GM18870 (cell line): ENCODE measurements at regions not wholly inside any gene's neighbourhood (a gene's known extent, or its start where the extent isn't known, plus 50 kb on each side); places are given as distances from the start of the nearest gene placed in this dataset.
A peak's percentile ranks its signal among the peaks of the same experiment; 100 is the strongest.
"Not testable (repeated sequence)": the region's sequence is repeated elsewhere in the genome, so short reads cannot be mapped to it uniquely, and the experiment has no call there.

Source experiments
- ATAC-seq: cut with Tn5 transposase; IDR thresholded peaks from one replicate; pipeline ENCODE4 v1.9.1; 2021; ENCODE audit warnings: moderate library complexity; ENCODE audit not compliant: unreplicated experiment

DNA sequence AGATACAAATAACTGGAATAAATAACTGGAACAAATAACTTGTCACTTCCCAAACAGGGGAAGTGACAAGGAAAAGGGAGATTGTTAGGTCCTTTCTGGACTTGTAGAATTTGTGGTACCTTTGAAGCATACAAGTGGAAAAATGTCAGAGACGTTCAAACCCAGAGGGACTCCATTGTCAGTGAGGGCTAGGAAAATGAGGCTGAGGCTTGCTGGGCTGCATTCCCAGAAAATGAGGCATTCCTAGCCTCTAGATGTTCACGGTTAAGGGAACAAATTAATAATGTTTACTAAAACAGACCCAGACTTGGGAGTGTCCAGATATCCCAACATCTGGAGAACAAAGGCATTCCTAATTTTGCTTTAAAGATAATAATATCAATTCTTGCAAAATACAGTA lies 1158.0 kb downstream of the PCDH9 start:
- ATAC-seq, result not testable (repeated sequence)

DNA sequence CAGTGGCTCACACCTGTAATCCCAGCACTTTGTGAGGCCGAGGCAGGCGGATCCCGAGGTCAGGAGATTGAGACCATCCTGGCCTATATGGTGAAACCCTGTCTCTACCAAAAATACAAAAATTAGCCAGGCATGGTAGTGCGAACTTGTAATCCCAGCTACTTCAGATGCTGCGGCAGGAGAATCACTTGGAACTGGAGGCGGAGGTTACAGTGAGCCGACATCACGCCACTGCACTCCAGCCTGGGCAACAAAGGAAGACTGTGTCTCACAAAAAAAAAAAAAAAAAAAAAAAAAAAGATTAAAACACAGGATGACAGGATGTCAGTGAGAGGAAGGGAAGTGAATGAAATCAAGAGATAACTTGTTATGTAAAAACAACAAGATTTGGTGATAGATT lies 1158.5 kb downstream of the PCDH9 start:
- ATAC-seq, result no peak

DNA sequence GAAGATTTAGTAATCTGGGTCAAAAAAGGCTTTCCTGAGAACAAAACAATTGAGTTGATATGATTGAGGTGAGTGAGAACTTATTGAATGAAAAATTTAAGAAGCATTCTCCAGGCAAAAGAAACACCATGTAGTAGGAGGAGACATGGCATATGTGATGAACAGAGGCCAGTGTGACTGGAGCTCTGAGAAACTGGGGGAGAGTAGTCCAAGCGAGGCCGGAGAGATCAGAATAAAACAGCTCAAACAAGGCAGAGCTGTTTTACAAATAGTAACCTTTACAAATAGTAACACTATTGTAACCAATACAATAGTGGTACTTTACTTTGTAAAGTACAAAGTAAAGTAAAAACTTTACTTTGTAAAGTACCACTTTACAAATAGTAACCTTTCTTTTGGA lies 1159.1 kb downstream of the PCDH9 start:
- no peak for ATAC-seq

DNA sequence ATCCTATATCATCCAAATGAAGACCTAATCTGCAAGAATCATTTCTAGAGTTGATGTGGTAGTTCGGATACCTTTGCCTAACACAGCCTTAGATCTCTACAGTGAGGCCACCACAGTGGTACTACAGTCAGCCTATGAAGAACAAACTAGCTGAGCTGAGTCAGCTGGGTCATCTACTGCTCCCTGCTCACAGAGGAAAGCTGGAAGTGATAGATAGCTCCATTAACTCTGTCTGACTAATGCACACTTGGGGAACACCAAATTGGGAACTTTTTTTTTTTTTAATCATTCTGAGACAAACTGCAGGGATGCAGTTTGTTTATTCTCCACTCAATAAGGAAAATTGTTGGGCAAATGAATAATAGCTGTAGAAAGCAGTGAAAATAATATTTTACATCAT lies 1160.6 kb downstream of the PCDH9 start:
- no peak for ATAC-seq

DNA sequence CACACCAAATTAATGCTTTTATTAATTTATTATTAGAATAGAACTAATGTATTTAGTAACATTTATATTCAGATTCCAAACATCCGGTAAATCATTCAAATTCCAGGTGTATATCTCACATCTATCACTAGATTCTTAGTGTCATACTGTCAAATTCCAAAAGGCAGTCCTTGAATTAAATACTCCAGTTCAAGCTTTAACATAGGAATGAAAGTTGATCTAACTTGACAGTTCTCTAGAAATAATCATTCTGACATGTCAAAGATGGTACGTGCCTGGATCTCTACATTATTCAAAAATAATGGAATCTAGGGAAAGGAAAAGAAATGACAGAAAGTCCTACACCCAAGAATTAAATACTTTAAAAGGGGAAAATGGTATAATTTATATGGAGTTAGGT lies 1161.5 kb downstream of the PCDH9 start:
- no peak for ATAC-seq

DNA sequence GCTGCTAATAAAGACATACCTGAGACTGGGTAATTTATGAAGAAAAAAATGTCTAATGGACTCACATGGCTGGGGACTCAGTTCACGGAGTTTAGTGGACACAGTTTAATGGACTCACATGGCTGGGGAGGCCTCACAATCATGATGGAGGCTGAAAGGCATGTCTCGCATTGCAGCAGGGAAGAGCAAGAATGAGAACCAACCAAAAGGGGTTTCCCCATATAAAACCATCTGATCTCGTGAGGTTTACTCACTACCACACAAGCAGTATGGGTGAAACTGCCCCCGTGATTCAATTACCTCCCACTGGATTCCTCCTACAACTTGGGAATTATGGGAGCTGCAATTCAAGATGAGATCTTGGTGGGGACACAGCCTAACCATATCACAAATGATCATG lies 1181.2 kb downstream of the PCDH9 start:
- ATAC-seq, result no peak

DNA sequence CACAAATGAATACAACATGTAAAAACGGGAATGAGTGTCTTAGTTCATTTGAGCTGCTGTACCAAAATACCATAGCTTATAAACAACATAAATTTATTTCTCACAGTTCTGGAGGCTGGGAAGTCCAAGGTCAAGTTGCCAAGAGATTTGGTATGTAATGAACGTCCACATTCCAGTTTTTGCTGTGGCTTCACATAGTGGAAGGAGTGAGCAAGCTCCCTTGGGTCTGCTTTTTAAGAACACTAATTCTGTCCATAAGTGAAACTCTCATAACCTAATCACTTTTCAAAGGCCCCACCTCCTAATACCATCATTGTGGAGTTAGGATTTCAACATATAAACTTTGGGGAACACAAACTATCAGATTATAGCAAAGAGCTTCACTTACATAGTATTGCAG lies 1189.6 kb downstream of the PCDH9 start:
- ATAC-seq, result no peak

DNA sequence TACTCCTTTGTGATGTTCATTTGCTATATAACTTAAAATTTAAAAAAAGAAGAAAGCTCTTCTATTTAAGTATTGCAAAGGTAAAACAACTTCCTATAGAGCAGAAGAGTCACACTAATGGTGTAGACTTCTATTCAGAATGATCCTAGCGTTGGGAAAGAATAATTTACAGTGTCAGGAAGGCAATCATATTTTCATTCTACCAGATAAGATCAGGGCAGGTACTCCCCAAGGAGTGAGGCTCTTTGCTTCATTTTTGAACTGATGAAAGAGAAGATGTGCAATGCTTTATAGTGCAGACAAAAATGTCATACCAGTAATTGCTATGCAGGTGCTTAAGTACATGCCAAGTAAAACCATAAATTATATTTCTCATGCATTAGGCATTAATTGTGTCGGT lies 1193.0 kb downstream of the PCDH9 start:
- ATAC-seq, result no peak

DNA sequence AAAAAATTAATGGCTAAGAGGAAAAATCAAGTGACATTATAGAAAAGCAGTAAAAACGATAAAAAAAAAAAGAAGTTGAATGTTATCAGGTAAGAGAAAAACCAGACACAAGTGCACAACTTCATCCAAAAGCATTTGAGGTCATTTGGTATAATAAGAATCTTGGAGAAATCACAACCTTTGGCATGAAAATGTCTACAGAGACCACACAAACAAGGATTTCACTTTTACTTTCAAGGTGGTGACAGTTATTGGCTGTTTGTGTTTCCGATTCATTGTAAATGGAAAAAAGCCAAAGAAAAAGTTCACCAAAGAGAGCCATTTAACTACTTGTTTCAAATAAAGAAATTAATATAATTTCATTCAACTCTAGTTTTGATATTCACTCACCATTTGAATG lies 1193.5 kb downstream of the PCDH9 start:
- no peak for ATAC-seq

DNA sequence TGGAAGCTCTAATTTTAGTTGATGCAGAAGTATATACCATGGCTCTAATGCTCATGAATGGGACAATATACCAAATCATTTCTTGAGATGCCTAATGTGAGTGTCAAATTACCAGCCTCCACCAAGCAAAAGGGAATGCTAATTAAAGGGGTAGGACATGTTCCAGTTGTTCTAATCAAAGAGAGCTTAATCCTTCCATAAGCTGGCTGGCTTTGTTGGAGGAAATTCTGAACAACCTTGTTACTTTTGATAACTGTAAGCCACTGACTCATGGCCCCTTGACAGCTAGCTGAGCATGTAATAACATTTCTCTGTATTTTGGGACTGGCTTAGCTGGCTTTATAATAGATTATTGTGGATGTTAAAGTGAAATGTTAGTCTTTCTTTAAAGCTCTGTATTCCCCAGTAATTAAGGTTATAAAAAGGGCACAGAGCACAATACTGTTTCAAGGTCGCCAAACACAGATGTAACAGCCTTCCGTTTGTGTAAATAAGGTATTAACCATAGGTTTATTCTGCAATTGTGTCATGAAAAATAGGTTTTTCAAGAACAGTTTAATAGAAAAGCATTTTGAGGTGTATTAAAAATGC lies 1194.0 kb downstream of the PCDH9 start:
- ATAC-seq, result no peak

DNA sequence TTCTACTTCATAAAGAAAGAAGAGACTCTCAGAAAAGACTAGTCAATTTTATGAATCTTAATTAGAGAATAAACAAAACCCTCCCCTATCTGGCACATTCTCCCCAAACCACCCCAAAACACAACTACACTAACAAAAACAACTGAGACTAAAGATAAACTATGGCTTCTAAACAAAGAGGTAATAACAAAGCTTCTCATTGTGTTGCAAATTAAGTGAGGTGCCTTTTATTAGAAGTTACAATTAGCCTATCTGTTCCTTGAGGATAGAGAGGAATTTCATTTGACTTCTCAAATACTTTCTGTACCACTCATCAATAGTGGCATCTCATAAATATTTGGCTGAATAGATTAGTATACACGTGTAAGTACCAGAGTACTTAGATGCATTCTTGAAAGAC lies 1196.2 kb downstream of the PCDH9 start:
- ATAC-seq, result no peak

DNA sequence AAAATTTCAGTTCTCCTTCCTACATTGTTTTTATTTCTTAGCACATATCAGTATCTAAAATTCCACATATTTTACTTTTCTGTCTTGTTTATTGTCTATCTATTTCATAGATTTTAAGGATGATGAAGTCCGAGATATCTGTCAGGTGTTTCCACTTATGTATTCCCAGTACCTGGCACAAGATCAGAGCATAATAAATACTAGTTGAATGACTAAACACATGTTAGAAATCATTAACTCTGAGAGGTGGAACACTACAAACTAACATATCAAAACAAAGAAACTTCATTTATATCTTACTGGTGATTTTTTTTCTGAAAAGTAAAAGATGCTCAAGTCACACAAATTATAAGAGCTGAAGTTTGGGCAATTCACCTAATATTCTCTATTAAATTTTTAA lies 1208.3 kb downstream of the PCDH9 start:
- ATAC-seq, result no peak

DNA sequence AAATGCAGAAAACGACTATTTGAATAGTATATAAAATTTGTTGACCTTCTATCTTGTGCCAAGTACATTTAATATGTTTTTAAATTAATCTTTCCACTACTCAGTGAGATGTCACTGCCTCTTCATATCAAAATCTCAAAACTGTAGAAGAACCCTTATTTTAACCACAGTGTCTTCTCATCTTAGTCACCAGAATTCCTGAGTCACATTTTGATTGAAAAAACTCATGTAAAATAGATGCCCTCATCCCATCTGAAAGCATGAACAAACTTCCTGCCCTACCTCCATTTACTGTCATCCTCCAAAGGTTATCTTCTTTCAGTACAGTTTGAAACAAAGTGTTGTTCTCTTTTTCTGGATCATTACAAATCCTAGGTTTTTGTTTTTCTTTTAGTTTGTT lies 1215.4 kb downstream of the PCDH9 start:
- ATAC-seq, result peak; percentile 69

DNA sequence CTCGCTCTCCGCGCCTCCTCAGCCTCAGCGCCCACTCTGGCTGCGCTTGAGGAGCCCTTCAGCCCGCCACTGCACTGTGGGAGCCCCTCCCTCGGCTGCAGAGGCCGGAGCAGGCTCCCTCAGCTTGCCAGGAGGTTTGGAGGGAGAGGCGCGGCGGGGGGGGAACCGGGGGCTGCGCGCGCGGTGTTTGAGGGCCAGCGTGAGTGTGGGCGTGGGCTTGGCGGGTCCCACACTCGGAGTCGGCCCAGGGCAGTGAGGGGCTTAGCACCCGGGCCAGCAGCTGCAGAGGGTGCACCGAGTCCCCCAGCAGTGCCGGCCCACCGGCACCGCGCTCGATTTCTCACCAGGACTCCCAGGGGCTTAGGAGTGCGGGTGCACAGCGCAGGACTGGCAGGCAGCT lies 1220.9 kb downstream of the PCDH9 start:
- ATAC-seq, result no peak

DNA sequence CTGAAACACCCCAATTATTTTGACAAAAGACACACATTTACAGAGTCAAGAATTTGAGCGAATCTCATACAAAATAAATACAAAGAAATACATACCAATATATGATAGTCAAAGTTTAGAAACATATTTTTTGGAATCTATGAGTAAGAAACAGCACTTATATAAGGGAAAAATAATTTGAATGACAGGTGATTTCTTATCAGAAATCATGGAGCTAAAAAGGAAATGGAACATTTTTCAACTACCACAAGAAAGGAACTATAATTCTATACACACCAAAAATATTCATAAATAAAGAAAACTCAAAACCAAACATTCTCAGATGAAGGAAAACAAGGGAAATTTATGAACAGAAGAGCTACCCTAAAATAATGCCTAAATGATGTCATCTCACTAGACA lies 1226.6 kb downstream of the PCDH9 start:
- ATAC-seq, result no peak

DNA sequence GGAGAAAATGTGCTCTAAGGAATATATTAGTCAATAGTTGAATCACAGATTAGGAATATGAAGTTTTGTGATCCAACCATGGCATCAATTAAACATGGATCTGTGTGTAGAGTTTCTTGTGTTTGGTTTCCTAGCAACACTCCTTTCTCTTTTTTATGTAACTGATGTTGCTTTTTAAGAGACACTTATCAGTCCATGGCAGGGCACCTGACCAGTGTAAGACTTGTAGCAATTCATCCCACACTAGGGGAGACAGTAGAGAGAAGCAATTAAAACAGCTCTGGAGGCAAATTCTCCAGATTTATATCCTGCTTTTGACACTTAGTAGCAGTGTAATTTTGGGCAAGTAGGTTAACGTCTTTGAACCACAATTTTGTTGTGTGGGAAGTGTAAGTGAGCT lies 1229.0 kb downstream of the PCDH9 start:
- no peak for ATAC-seq

DNA sequence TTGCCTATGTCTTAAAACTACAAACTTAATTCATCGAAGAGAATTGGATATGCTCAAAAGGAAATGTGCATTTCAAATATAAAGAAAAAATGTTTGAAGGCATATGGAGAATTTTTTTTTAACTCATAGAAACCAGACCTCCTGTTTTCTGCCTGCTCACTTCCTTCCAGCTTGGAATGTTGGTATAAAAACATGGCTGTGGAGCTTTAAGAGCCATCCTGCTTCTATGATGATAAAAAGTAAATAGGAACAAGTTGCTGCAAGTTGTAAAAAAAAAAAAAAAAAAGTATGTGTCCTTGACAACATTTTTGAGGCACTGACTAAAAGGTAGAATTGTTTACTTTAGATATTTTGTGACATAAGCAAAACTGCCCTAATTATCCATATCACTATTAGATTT lies 1230.7 kb downstream of the PCDH9 start:
- ATAC-seq, result no peak

DNA sequence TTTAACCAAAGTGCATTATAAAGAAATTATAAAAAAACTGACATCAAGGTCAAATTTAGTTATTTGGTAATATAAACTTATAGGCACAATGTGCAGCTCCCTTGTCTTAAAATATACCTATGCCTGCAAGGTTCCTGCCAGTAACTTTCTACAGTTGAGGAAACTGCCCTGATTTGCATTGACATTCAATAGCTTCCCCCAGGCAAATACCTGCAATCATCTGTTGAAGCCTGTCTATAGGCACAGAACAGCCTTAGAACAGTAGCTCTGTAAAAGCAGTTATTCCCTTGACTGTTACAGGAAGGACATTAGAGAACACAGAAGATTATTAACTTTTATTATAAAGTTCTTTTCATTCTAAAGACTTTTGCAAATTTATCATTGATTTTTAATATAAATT lies 1239.5 kb downstream of the PCDH9 start:
- no peak for ATAC-seq

DNA sequence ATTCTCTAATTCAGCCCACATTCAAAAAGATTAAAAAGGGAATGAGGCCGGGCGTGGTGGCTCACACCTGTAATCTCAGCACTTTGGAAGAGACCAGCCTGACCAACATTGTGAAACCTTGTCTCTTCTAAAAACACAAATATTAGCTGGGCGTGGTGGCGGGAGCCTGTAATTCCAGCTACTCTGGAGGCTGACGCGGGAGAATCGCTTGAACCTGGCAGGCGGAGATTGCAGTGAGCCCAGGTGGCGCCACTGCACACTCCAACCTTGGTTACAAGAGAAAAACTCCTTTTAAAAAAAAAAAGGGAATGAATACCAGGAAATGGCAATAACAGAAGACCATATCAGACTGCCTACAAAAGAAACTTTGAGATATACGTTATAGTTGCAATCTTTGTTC lies 1244.5 kb downstream of the PCDH9 start:
- ATAC-seq, result no peak

DNA sequence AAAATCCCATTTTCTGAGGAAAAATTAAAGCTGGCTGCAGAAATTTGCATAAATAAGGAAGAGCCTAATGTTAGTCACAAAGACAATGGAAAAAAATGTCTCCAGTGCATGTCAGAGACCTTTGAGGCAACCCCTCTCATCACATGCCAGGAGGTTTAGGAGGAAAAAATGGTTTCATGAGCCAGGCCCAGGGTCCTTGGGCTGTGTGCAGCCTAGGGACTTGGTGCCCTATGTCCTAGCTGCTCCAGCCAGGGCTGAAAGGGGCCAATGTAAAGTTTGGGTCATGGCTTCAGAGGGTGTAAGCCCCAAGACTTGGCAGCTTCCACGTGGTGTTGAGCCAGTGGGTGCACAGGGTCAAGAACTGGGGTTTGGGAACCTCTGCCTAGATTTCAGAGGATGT lies 1252.6 kb downstream of the PCDH9 start:
- no peak for ATAC-seq

DNA sequence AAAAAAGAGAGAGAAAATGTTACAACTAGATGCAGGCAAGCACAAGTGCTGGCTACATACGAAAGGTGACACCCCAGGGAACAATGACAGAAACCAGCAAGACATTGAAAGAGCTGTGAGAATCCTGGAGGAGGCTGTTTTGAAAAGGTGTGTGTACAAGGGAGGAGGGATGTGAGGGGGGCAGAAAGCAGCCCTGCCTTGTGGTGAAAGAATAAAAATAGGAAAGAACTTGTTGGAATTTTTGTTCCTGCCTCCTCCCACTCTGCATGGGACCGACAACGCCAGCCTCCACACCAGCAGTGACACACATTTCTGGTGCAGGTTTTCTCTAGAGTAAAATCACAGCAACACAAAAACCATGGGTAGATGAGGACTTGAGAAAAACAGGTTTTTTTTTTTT lies 1258.6 kb downstream of the PCDH9 start:
- no peak for ATAC-seq

DNA sequence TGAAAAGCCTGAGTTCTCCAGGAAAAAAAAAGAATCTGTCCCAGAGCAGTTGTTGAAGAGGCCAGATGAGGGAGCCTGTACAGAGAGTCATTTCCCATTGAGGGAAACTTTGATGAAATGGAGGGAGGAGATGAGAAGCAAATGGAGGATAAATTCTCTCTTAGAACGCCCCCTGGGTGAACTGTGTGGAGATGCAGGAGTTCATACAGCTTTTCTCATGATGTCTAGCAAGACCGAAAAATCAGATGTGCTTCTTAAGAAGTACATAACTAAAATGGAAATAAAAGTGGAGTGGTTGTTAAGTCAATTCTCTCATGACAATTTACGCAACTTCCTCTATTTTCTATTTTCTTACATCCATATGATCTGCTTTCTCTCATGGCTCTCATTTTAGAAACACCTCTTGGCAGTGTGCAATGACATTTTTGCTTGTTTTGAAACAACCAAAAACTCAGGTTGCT lies 1263.1 kb downstream of the PCDH9 start:
- no peak for ATAC-seq

DNA sequence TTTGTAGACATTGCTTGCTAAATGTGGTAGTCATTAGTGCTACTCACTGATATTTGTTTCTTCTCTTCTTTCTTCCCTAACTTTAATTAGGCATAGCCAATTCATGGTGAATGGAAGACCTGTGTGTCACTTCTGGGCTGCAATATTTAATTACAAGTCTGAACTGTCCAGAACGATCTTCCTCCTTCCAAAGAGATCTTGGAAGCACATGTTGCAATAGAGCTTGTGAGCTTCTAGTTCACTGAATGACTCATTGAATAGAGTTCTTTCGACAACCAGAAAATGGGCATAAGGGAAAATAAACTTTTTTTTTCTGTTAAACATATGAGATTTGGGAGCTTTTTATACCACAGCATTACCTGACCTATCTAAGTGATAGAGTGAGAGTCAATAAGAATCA lies 1264.6 kb downstream of the PCDH9 start:
- ATAC-seq, result no peak

DNA sequence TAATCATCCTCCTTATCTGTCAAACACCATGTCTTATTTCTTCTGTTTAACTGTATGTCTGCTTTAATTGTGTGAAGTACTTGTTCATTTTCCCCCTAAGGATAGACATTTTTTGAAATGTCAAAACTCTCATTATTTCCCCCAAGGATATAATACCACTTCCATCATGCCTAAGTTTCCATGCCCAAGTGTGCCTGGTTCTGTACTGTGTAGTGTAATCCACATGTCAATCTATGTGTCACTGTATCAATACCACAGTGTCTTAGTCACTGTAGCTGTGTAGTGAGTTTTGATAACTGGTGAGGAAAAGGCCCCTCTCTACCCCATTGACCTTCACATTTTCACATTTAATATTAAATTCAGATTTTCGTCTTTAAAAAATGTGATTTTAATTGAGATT lies 1265.5 kb downstream of the PCDH9 start:
- ATAC-seq, result no peak
